Urinary bladder (tissue), 3 donors: ENCODE measurements at regions not wholly inside any gene's neighbourhood (a gene's known extent, or its start where the extent isn't known, plus 50 kb on each side); places are given as distances from the start of the nearest gene placed in this dataset.

ENCODE experiments used
- DNase-seq: peaks from one replicate; pipeline ENCODE4 v3.0.0-alpha.2; 2015; ENCODE audit errors: extremely low spot score
- H3K27ac ChIP-seq: one replicate; pipeline ENCODE4 v1.5.1; 2013; ENCODE audit warnings: low read depth, mild to moderate bottlenecking, moderate library complexity
- H3K36me3 ChIP-seq: one replicate; pipeline ENCODE4 v1.6.1; 2013; ENCODE audit warnings: mild to moderate bottlenecking, moderate library complexity; ENCODE audit not compliant: insufficient read depth
- H3K4me1 ChIP-seq: one replicate; pipeline ENCODE4 v1.6.1; 2013; ENCODE audit warnings: mild to moderate bottlenecking, moderate library complexity; ENCODE audit not compliant: insufficient read depth
- H3K4me3 ChIP-seq: one replicate; pipeline ENCODE4 v1.5.1; 2013; ENCODE audit warnings: low read depth, low read length
- WGBS: extraction: QIAGEN DNeasy Blood & Tissue Kit; methylation state at CpG from one replicate; pipeline ENCODE4 v1.1.7; 2013; 5-methylcytosine and 5-hydroxymethylcytosine counted together
- donor health status: healthy with polysubstance abuse.
- donor health status: healthy.

- DNase-seq: no peak
- 83% methylated on average over 21 of the region's 21 CpGs for WGBS
- Histone ChIP-seq H3K27ac (no peak overlapping the region), H3K4me3 (no peak overlapping the region), H3K4me1 (no peaks in the 10 kb centered on the region), H3K36me3 (no peaks in the 10 kb centered on the region)
Observed at GRCh38 chr13:106376401-106377112, 158.9 kb downstream of the EFNB2 start.

GRCh38 chr13:106375085-106375484 lies 160.4 kb downstream of the EFNB2 start:
- Histone ChIP-seq H3K4me3 (no peak overlapping the region), H3K36me3 (no peaks in the 10 kb centered on the region), H3K27ac (no peak overlapping the region), H3K4me1 (no peaks in the 10 kb centered on the region)
- WGBS: over 99% methylated on average over 20 of the region's 20 CpGs
- DNase-seq: no peak

GRCh38 chr13:106374631-106375030 lies 160.8 kb downstream of the EFNB2 start:
- no peaks in the 10 kb centered on the region for H3K4me1 ChIP-seq
- no peaks in the 10 kb centered on the region for H3K36me3 ChIP-seq
- H3K4me3 ChIP-seq: no peak overlapping the region
- WGBS: 98% methylated on average over 10 of the region's 10 CpGs
- no peak overlapping the region for H3K27ac ChIP-seq
- DNase-seq: no peak

GRCh38 chr13:106373989-106374572 lies 161.4 kb downstream of the EFNB2 start:
- Histone ChIP-seq H3K27ac (no peak overlapping the region), H3K4me3 (no peak overlapping the region), H3K36me3 (no peaks in the 10 kb centered on the region), H3K4me1 (no peaks in the 10 kb centered on the region)
- 74% methylated on average over 4 of the region's 4 CpGs for WGBS
- no peak for DNase-seq

GRCh38 chr13:106373304-106373988 lies 162.0 kb downstream of the EFNB2 start:
- Histone ChIP-seq H3K4me3 (no peak overlapping the region), H3K4me1 (no peaks in the 10 kb centered on the region), H3K36me3 (no peaks in the 10 kb centered on the region), H3K27ac (no peak overlapping the region)
- 50% methylated on average over 7 of the region's 7 CpGs for WGBS
- no peak for DNase-seq

GRCh38 chr13:106372199-106373155 lies 163.0 kb downstream of the EFNB2 start:
- WGBS: 59% methylated on average over 7 of the region's 7 CpGs
- no peak overlapping the region for H3K27ac ChIP-seq

GRCh38 chr13:106371024-106371423 lies 164.4 kb downstream of the EFNB2 start:
- no peak overlapping the region for H3K4me3 ChIP-seq
- no peaks in the 10 kb centered on the region for H3K4me1 ChIP-seq
- DNase-seq: no peak
- WGBS: 96% methylated on average over 5 of the region's 5 CpGs
- H3K36me3 ChIP-seq: no peaks in the 10 kb centered on the region
- no peak overlapping the region for H3K27ac ChIP-seq

More at GRCh38 chr13:106372199-106373155, 163.0 kb downstream of the EFNB2 start:
- DNase-seq: no peak
- H3K4me3 ChIP-seq: no peak overlapping the region
- H3K4me1 ChIP-seq: no peaks in the 10 kb centered on the region
- no peaks in the 10 kb centered on the region for H3K36me3 ChIP-seq

GRCh38 chr13:106369858-106370257 lies 165.6 kb downstream of the EFNB2 start:
- H3K4me1 ChIP-seq: no peaks in the 10 kb centered on the region
- no peaks in the 10 kb centered on the region for H3K36me3 ChIP-seq
- no peak overlapping the region for H3K27ac ChIP-seq
- no peak overlapping the region for H3K4me3 ChIP-seq
- DNase-seq: no peak
- 94% methylated on average over 2 of the region's 2 CpGs for WGBS

- H3K4me1 ChIP-seq: no peaks in the 10 kb centered on the region
- H3K27ac ChIP-seq: no peak overlapping the region
- no peak overlapping the region for H3K4me3 ChIP-seq
- 79% methylated on average over 6 of the region's 6 CpGs for WGBS
- no peak for DNase-seq
- H3K36me3 ChIP-seq: no peaks in the 10 kb centered on the region
Observed at GRCh38 chr13:106369091-106369490, 166.4 kb downstream of the EFNB2 start.

GRCh38 chr13:106367361-106367971 lies 168.0 kb downstream of the EFNB2 start:
- 79% methylated on average over 3 of the region's 3 CpGs for WGBS
- Histone ChIP-seq H3K36me3 (no peaks in the 10 kb centered on the region), H3K4me3 (no peak overlapping the region), H3K27ac (no peak overlapping the region), H3K4me1 (no peaks in the 10 kb centered on the region)
- DNase-seq: no peak

- Histone ChIP-seq H3K4me1 (no peaks in the 10 kb centered on the region), H3K4me3 (no peak overlapping the region), H3K36me3 (no peaks in the 10 kb centered on the region), H3K27ac (no peak overlapping the region)
- 75% methylated on average over 5 of the region's 5 CpGs for WGBS
- DNase-seq: no peak
Observed at GRCh38 chr13:106362707-106363106, 172.8 kb downstream of the EFNB2 start.

GRCh38 chr13:106361621-106362020 lies 173.8 kb downstream of the EFNB2 start:
- DNase-seq: no peak
- WGBS: 92% methylated on average over 2 of the region's 2 CpGs
- Histone ChIP-seq H3K27ac (no peak overlapping the region), H3K36me3 (no peaks in the 10 kb centered on the region), H3K4me1 (no peaks in the 10 kb centered on the region), H3K4me3 (no peak overlapping the region)

GRCh38 chr13:106357198-106357597 lies 178.3 kb downstream of the EFNB2 start:
- H3K27ac ChIP-seq: no peak overlapping the region
- no peak for DNase-seq
- H3K4me3 ChIP-seq: no peak overlapping the region
- 23% methylated on average over 2 of the region's 2 CpGs for WGBS
- no peaks in the 10 kb centered on the region for H3K36me3 ChIP-seq
- no peaks in the 10 kb centered on the region for H3K4me1 ChIP-seq
